HG03520 (cell line): ENCODE measurements at regions not wholly inside any gene's neighbourhood (a gene's known extent, or its start where the extent isn't known, plus 50 kb on each side); places are given as distances from the start of the nearest gene placed in this dataset.
"Not testable (repeated sequence)": the region's sequence is repeated elsewhere in the genome, so short reads cannot be mapped to it uniquely, and the experiment has no call there.

Source experiments
- ATAC-seq: cut with Tn5 transposase; IDR thresholded peaks from one replicate; pipeline ENCODE4 v1.9.1; 2021; ENCODE audit warnings: mild to moderate bottlenecking, moderate library complexity; ENCODE audit not compliant: unreplicated experiment

GRCh38 chr13:63249411-63250187, 1834.0 kb upstream of the PCDH20 start:
- no peak for ATAC-seq

GRCh38 chr13:63236667-63237396, 1821.2 kb upstream of the PCDH20 start:
- not testable (repeated sequence) for ATAC-seq

GRCh38 chr13:63218596-63218995, 1802.9 kb upstream of the PCDH20 start:
- ATAC-seq = not testable (repeated sequence)

GRCh38 chr13:63209330-63210017, 1793.8 kb upstream of the PCDH20 start:
- no peak for ATAC-seq

GRCh38 chr13:63208826-63209225, 1793.2 kb upstream of the PCDH20 start:
- ATAC-seq = no peak

GRCh38 chr13:63206461-63206860, 1790.8 kb upstream of the PCDH20 start:
- ATAC-seq = no peak

- no peak for ATAC-seq
These were observed 1785.8 kb upstream of the PCDH20 start for GRCh38 chr13:63201493-63201892.

- no peak for ATAC-seq
These were observed 1783.9 kb upstream of the PCDH20 start for GRCh38 chr13:63199508-63199907.

GRCh38 chr13:63198071-63198470, 1782.4 kb upstream of the PCDH20 start:
- no peak for ATAC-seq

GRCh38 chr13:63195726-63196125, 1780.1 kb upstream of the PCDH20 start:
- ATAC-seq = no peak

- ATAC-seq = no peak
These were observed 1775.1 kb upstream of the PCDH20 start for GRCh38 chr13:63190742-63191141.

GRCh38 chr13:63190219-63190618, 1774.6 kb upstream of the PCDH20 start:
- no peak for ATAC-seq

- no peak for ATAC-seq
These were observed 1774.1 kb upstream of the PCDH20 start for GRCh38 chr13:63189712-63190111.

- ATAC-seq = no peak
These were observed 1769.0 kb upstream of the PCDH20 start for GRCh38 chr13:63184693-63185092.

- ATAC-seq = no peak
These were observed 1759.9 kb upstream of the PCDH20 start for GRCh38 chr13:63175536-63175935.

GRCh38 chr13:63167699-63168337, 1752.2 kb upstream of the PCDH20 start:
- ATAC-seq = no peak

GRCh38 chr13:63166345-63166744, 1750.7 kb upstream of the PCDH20 start:
- no peak for ATAC-seq

GRCh38 chr13:63163903-63164302, 1748.3 kb upstream of the PCDH20 start:
- no peak for ATAC-seq

- no peak for ATAC-seq
These were observed 1745.6 kb upstream of the PCDH20 start for GRCh38 chr13:63161219-63161618.

GRCh38 chr13:63156816-63157215, 1741.2 kb upstream of the PCDH20 start:
- ATAC-seq = no peak

GRCh38 chr13:63149375-63149774, 1733.7 kb upstream of the PCDH20 start:
- no peak for ATAC-seq
